Naive thymus-derived CD8-positive, alpha-beta T cell (primary cell): ENCODE measurements at regions not wholly inside any gene's neighbourhood (a gene's known extent, or its start where the extent isn't known, plus 50 kb on each side); places are given as distances from the start of the nearest gene placed in this dataset.
A peak's percentile ranks its signal among the peaks of the same experiment; 100 is the strongest.

ENCODE experiments used
- ATAC-seq, 2 donors: fragments of 150-1000 bp; cut with Tn5 transposase in 1 of 2; sonication (Bioruptor Pico), chemical (Tn5 transposase) in 1 of 2; 1 replicate in 1 of 2; 2 replicates in 1 of 2; pipeline ENCODE4 v1.10.0; 2021; ENCODE audit warnings: mild to moderate bottlenecking in 2 of 2, moderate library complexity in 2 of 2
- POLR2A ChIA-PET: fragments of 350-600 bp; sonication (Branson Sonifier 250); formaldehyde crosslinking; loops from one replicate; lab custom pipeline; 2021; ENCODE audit warnings: antibody characterized with exemption; lab: Charles Lee
- DNase-seq, 10 donors: peaks; one replicate each; pipeline versions ENCODE4 v3.0.0 to v3.0.0-alpha.2; 2020 to 2022
- H3K27ac Mint-ChIP-seq, 10 donors: one replicate each; pipeline ENCODE4 v1.8.0; 2020 to 2022; ENCODE audit warnings: mild to moderate bottlenecking in 10 of 10, mixed read lengths in 10 of 10, moderate library complexity in 4 of 10, inconsistent platforms in 1 of 10
- H3K27me3 Mint-ChIP-seq, 5 donors: one replicate each; pipeline ENCODE4 v1.8.0; 2021 to 2022; ENCODE audit warnings: mixed read lengths in 5 of 5
- H3K36me3 Mint-ChIP-seq, 3 donors: one replicate each; pipeline ENCODE4 v1.8.0; 2020 to 2022; ENCODE audit warnings: mixed read lengths in 3 of 3, mild to moderate bottlenecking in 2 of 3, inconsistent platforms in 1 of 3
- H3K4me1 Mint-ChIP-seq, 4 donors: one replicate each; pipeline ENCODE4 v1.8.0; 2021 to 2022; ENCODE audit warnings: mixed read lengths in 4 of 4
- H3K4me3 Mint-ChIP-seq, 10 donors: one replicate each; pipeline ENCODE4 v1.8.0; 2020 to 2022; ENCODE audit warnings: mild to moderate bottlenecking in 10 of 10, mixed read lengths in 10 of 10, moderate library complexity in 6 of 10, inconsistent platforms in 1 of 10
- H3K9me3 Mint-ChIP-seq, 9 donors: one replicate each; pipeline ENCODE4 v1.8.0; 2020 to 2022; ENCODE audit warnings: mixed read lengths in 9 of 9, mild to moderate bottlenecking in 3 of 9, inconsistent platforms in 1 of 9, moderate library complexity in 1 of 9

- Mint-ChIP-seq H3K9me3 (peaks cover 0 to 9% (median 2%) of the 10 kb centered on the region in 9 donors), H3K27me3 (peaks cover 0 to 28% (median 14%) of the 10 kb centered on the region in 5 donors), H3K36me3 (no peaks in the 10 kb centered on the region)
Measured at GRCh38 chr2:240350006-240350355, 85.5 kb upstream of the GPC1 start.

GRCh38 chr2:240350696-240351087 lies 84.8 kb upstream of the GPC1 start:
- peaks cover 0 to 2% (median 0%) of the 10 kb centered on the region in 4 donors for H3K4me1 Mint-ChIP-seq
- H3K9me3 Mint-ChIP-seq: peaks cover 0 to 2% (median 0%) of the 10 kb centered on the region in 9 donors
- no peak overlapping the region for H3K27ac Mint-ChIP-seq
- H3K4me3 Mint-ChIP-seq: no peak overlapping the region
- peaks cover 0 to 28% (median 14%) of the 10 kb centered on the region in 5 donors for H3K27me3 Mint-ChIP-seq
- no peak for ATAC-seq
- DNase-seq: no peak
- POLR2A ChIA-PET: no interaction called here
- no peaks in the 10 kb centered on the region for H3K36me3 Mint-ChIP-seq

More at GRCh38 chr2:240350006-240350355, 85.5 kb upstream of the GPC1 start:
- no peak for ATAC-seq
- H3K27ac Mint-ChIP-seq: no peak overlapping the region
- POLR2A ChIA-PET: no interaction called here
- H3K4me3 Mint-ChIP-seq: no peak overlapping the region
- no peak for DNase-seq
- H3K4me1 Mint-ChIP-seq: peaks cover 0 to 2% (median 0%) of the 10 kb centered on the region in 4 donors

- Mint-ChIP-seq H3K36me3 (no peaks in the 10 kb centered on the region), H3K4me3 (no peak overlapping the region), H3K9me3 (peaks cover 0 to 4% (median 0%) of the 10 kb centered on the region in 9 donors), H3K27me3 (peaks cover 0 to 32% (median 15%) of the 10 kb centered on the region in 5 donors), H3K4me1 (peaks cover 0 to 2% (median 0%) of the 10 kb centered on the region in 4 donors), H3K27ac (no peak overlapping the region)
- POLR2A ChIA-PET: no interaction called here
- DNase-seq (no peak), ATAC-seq (no peak)
Measured at GRCh38 chr2:240351088-240351741, 84.2 kb upstream of the GPC1 start.

GRCh38 chr2:240351826-240352426 lies 83.5 kb upstream of the GPC1 start:
- Mint-ChIP-seq H3K4me3 (no peak overlapping the region), H3K27me3 (peaks cover 0 to 32% (median 16%) of the 10 kb centered on the region in 5 donors), H3K27ac (no peak overlapping the region), H3K36me3 (no peaks in the 10 kb centered on the region), H3K9me3 (peaks cover 0 to 4% (median 0%) of the 10 kb centered on the region in 9 donors), H3K4me1 (peaks cover 0 to 2% (median 0%) of the 10 kb centered on the region in 4 donors)
- DNase-seq (no peak), ATAC-seq (no peak)
- POLR2A ChIA-PET: no interaction called here

GRCh38 chr2:240353086-240353798 lies 82.2 kb upstream of the GPC1 start:
- peaks cover 0 to 36% (median 16%) of the 10 kb centered on the region in 5 donors for H3K27me3 Mint-ChIP-seq
- peaks cover 0 to 4% (median 0%) of the 10 kb centered on the region in 9 donors for H3K9me3 Mint-ChIP-seq
- POLR2A ChIA-PET: no interaction called here
- no peak overlapping the region for H3K27ac Mint-ChIP-seq
- no peak for DNase-seq
- peaks cover 0 to 2% (median 0%) of the 10 kb centered on the region in 4 donors for H3K4me1 Mint-ChIP-seq
- no peaks in the 10 kb centered on the region for H3K36me3 Mint-ChIP-seq
- H3K4me3 Mint-ChIP-seq: no peak overlapping the region
- no peak for ATAC-seq

- POLR2A ChIA-PET: no interaction called here
- Mint-ChIP-seq H3K27ac (no peak overlapping the region), H3K9me3 (peaks cover 0 to 4% (median 0%) of the 10 kb centered on the region in 9 donors), H3K27me3 (peaks cover 0 to 31% (median 13%) of the 10 kb centered on the region in 5 donors), H3K36me3 (no peaks in the 10 kb centered on the region), H3K4me1 (peaks cover 0 to 2% (median 0%) of the 10 kb centered on the region in 4 donors), H3K4me3 (no peak overlapping the region)
- DNase-seq: no peak
- ATAC-seq: no peak
Measured at GRCh38 chr2:240353944-240354343, 81.5 kb upstream of the GPC1 start.

- peaks cover 0 to 6% (median 2%) of the 10 kb centered on the region in 9 donors for H3K9me3 Mint-ChIP-seq
- no peak overlapping the region for H3K27ac Mint-ChIP-seq
- H3K4me3 Mint-ChIP-seq: no peak overlapping the region
- POLR2A ChIA-PET: no interaction called here
- H3K27me3 Mint-ChIP-seq: peaks cover 0 to 26% (median 12%) of the 10 kb centered on the region in 5 donors
- ATAC-seq (no peak), DNase-seq (no peak)
- peaks cover 0 to 2% (median 0%) of the 10 kb centered on the region in 4 donors for H3K4me1 Mint-ChIP-seq
- H3K36me3 Mint-ChIP-seq: peaks cover 0 to 3% (median 0%) of the 10 kb centered on the region in 3 donors
Measured at GRCh38 chr2:240355001-240355891, 80.2 kb upstream of the GPC1 start.

GRCh38 chr2:240355962-240356361 lies 79.5 kb upstream of the GPC1 start:
- Mint-ChIP-seq H3K4me1 (peaks cover 0 to 2% (median 0%) of the 10 kb centered on the region in 4 donors), H3K9me3 (peaks cover 5 to 12% (median 8%) of the 10 kb centered on the region in 9 donors), H3K27ac (no peak overlapping the region), H3K27me3 (peaks cover 1 to 22% (median 10%) of the 10 kb centered on the region in 5 donors), H3K36me3 (peaks cover 0 to 10% (median 4%) of the 10 kb centered on the region in 3 donors), H3K4me3 (no peak overlapping the region)
- ATAC-seq: no peak
- POLR2A ChIA-PET: no interaction called here
- DNase-seq: no peak

GRCh38 chr2:240356700-240357640 lies 78.5 kb upstream of the GPC1 start:
- Mint-ChIP-seq H3K4me1 (peaks cover 0 to 2% (median 0%) of the 10 kb centered on the region in 4 donors), H3K9me3 (peaks cover 7 to 22% (median 14%) of the 10 kb centered on the region in 9 donors), H3K27me3 (peaks cover 1 to 22% (median 10%) of the 10 kb centered on the region in 5 donors), H3K27ac (peak overlapping the region in 1 of 10 donors; percentile 59), H3K4me3 (no peak overlapping the region), H3K36me3 (peaks cover 0 to 14% (median 6%) of the 10 kb centered on the region in 3 donors)
- DNase-seq: no peak
- POLR2A ChIA-PET: no interaction called here
- ATAC-seq: no peak

- Mint-ChIP-seq H3K4me1 (peaks cover 0 to 2% (median 0%) of the 10 kb centered on the region in 4 donors), H3K36me3 (peaks cover 0 to 14% (median 6%) of the 10 kb centered on the region in 3 donors), H3K4me3 (no peak overlapping the region), H3K9me3 (peaks cover 7 to 23% (median 14%) of the 10 kb centered on the region in 9 donors), H3K27me3 (peaks cover 1 to 17% (median 10%) of the 10 kb centered on the region in 5 donors), H3K27ac (no peak overlapping the region)
- no peak for ATAC-seq
- no peak for DNase-seq
- POLR2A ChIA-PET: no interaction called here
Measured at GRCh38 chr2:240357641-240358012, 77.8 kb upstream of the GPC1 start.

GRCh38 chr2:240358080-240358479 lies 77.4 kb upstream of the GPC1 start:
- peaks cover 0 to 14% (median 6%) of the 10 kb centered on the region in 3 donors for H3K36me3 Mint-ChIP-seq
- POLR2A ChIA-PET: no interaction called here
- H3K27me3 Mint-ChIP-seq: peaks cover 1 to 15% (median 10%) of the 10 kb centered on the region in 5 donors
- ATAC-seq (no peak), DNase-seq (no peak)
- peaks cover 7 to 23% (median 14%) of the 10 kb centered on the region in 9 donors for H3K9me3 Mint-ChIP-seq
- no peak overlapping the region for H3K4me3 Mint-ChIP-seq
- H3K27ac Mint-ChIP-seq: no peak overlapping the region
- peaks cover 0 to 2% (median 0%) of the 10 kb centered on the region in 4 donors for H3K4me1 Mint-ChIP-seq
